ENCODE measurements at regions not wholly inside any gene's neighbourhood (a gene's known extent, or its start where the extent isn't known, plus 50 kb on each side); places are given as distances from the start of the nearest gene placed in this dataset.

- TF ChIP-seq ZNF462 (CRISPR knock-in tag; IDR thresholded peaks at IDR 0.05) (no peak), EZH2phosphoT487 (IDR thresholded peaks at IDR 0.05; ENCODE audit: unreplicated experiment) (no peak), EZH2 (IDR thresholded peaks at IDR 0.05; ENCODE audit: low read depth, unreplicated experiment) (no peak), CTCF (conservative IDR thresholded peaks at IDR 0.05; ENCODE audit: low read depth in 2 of 2) (no peak), POLR2AphosphoS5 (IDR thresholded peaks at IDR 0.05; ENCODE audit: low read depth) (no peak), CREB1 (CRISPR knock-in tag; IDR thresholded peaks at IDR 0.05; ENCODE audit: low read depth) (no peak)
Measured at GRCh38 chr20:6956574-6956973, 189.1 kb downstream of the BMP2 start (continued).

GRCh38 chr20:6959900-6960312 is 192.4 kb downstream of the BMP2 start:
- Histone ChIP-seq H3K79me2 (replicated peaks; ENCODE audit: insufficient read depth) (no peaks in the 10 kb centered on the region), H3F3A (replicated peaks; ENCODE audit: low read depth) (no peaks in the 10 kb centered on the region), H3K4me1 (ENCODE audit: insufficient read depth) (no peaks in the 10 kb centered on the region), H4K20me1 (replicated peaks; ENCODE audit: insufficient read depth) (no peaks in the 10 kb centered on the region), H3K4me3 (no peak overlapping the region), H3K36me3 (ENCODE audit: insufficient read depth) (no peaks in the 10 kb centered on the region), H3K4me2 (no peak overlapping the region), H3K9me2 (ENCODE audit: insufficient read depth) (peaks cover 4% of the 10 kb centered on the region; the same call in 1 of the 2 replicates), H3K27ac (ENCODE audit: low read depth) (no peak overlapping the region), H3K27me3 (ENCODE audit: insufficient read depth) (no peaks in the 10 kb centered on the region), H2AFZ (no peak overlapping the region)
- H3K4me3 Mint-ChIP-seq, result no peak overlapping the region
- no peaks in the 10 kb centered on the region for H3K36me3 Mint-ChIP-seq (ENCODE audit: low read depth)
- no peaks in the 10 kb centered on the region for H3K9me3 Mint-ChIP-seq
- ATAC-seq (no peak), DNase-seq (ENCODE audit: low spot score) (no peak)
- H3K27me3 Mint-ChIP-seq (ENCODE audit: insufficient read depth, low read depth, poor library complexity), result peaks cover 7% of the 10 kb centered on the region
- H3K27ac Mint-ChIP-seq, result no peak overlapping the region
- H3K4me1 Mint-ChIP-seq, result no peaks in the 10 kb centered on the region
- TF ChIP-seq JUNB (IDR thresholded peaks at IDR 0.05; ENCODE audit: unreplicated experiment) (no peak), STAT1 (IDR thresholded peaks at IDR 0.05; ENCODE audit: unreplicated experiment) (no peak), ZNF462 (CRISPR knock-in tag; IDR thresholded peaks at IDR 0.05) (no peak), CREB1 (CRISPR knock-in tag; IDR thresholded peaks at IDR 0.05; ENCODE audit: low read depth) (no peak), EZH2 (IDR thresholded peaks at IDR 0.05; ENCODE audit: low read depth, unreplicated experiment) (no peak), POLR2AphosphoS5 (IDR thresholded peaks at IDR 0.05; ENCODE audit: low read depth) (no peak)

Data from GM23338 (cell line).